GM11168 (cell line): ENCODE measurements at regions not wholly inside any gene's neighbourhood (a gene's known extent, or its start where the extent isn't known, plus 50 kb on each side); places are given as distances from the start of the nearest gene placed in this dataset.
"Not testable (repeated sequence)": the region's sequence is repeated elsewhere in the genome, so short reads cannot be mapped to it uniquely, and the experiment has no call there.

Source experiments
- in situ Hi-C: fragments of 300-500 bp; cut with MboI; formaldehyde crosslinking; loops from one replicate; pipeline ENCODE4 v1.12.0; 2022; ENCODE audit warnings: low sequenced_read_pairs; ENCODE audit not compliant: unreplicated experiment

GRCh38 chr15:31635715-31636114, 309.1 kb downstream of the KLF13 start:
- in situ Hi-C loops: not testable (repeated sequence)

- in situ Hi-C loops: not testable (repeated sequence)
Observed at GRCh38 chr15:31636911-31637310, 310.3 kb downstream of the KLF13 start.

GRCh38 chr15:31643955-31644354, 317.3 kb downstream of the KLF13 start:
- in situ Hi-C loops: not testable (repeated sequence)

- in situ Hi-C loops: loop anchor here (5.0 kb wide), 1 partner anchor 887 kb away; no protein-coding TSS in a partner anchor
Observed at GRCh38 chr15:31644761-31645160, 318.1 kb downstream of the KLF13 start.

DNA sequence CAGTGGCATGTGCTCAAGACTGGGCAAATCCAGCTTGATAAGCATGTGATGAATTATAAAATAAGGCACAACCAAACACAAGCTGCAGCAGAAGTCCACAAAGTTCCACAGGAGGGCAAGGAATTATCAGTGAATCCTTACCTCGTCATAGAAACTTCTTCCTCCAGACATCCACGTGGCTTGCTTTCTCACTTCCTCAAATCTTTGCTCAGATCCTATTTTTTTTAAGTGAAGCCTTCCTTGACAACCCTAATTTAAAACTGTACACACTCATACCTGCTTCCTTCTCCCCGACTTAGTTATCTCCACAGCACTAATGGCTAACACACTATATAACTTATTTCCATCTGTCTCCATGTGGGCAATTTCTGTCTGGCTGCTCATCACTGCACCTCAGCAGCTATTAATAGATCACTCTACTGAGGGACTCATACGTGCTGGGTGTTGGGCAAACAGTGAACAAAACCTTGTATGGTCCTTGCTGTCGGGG, 320.7 kb downstream of the KLF13 start:
- in situ Hi-C loops: loop anchor here (5.0 kb wide), 1 partner anchor 890 kb away; no protein-coding TSS in a partner anchor

GRCh38 chr15:31649634-31650033, 323.0 kb downstream of the KLF13 start:
- in situ Hi-C loops: loop anchor here (5.0 to 25.0 kb wide), 2 partner anchors 188 to 892 kb away; no protein-coding TSS in a partner anchor

DNA sequence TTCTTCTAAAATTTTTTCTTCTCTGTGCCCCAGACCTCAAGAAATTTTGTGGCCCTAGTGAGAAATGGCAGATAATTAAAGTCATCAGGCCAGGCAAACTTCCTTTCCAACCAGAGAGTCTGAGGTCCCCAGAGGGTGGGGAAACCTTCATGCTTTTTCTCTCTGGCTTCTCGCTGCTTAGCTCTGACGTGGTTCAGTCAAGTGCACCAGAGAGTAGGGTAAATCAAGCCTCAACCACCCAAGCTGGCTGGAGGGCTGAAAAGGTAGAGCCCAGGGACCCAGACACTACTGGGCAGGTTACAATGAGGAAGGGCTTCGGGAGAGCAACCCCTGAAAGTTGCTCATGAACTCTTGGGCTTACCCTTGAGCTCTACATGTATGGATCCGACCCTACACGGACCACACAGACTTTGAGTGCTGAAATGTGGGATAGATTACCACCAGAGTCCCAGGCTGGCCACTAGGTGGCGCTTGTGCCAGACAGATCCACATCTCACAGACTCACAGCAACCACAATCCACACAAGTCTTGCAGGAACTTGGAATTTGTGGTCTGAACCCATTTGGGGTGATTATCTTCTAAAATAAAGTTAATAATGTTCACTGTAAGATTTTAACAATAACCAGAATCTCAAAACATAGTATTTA, 323.5 kb downstream of the KLF13 start:
- in situ Hi-C loops: loop anchor here (25.0 kb wide), 1 partner anchor 187 kb away; no protein-coding TSS in a partner anchor

DNA sequence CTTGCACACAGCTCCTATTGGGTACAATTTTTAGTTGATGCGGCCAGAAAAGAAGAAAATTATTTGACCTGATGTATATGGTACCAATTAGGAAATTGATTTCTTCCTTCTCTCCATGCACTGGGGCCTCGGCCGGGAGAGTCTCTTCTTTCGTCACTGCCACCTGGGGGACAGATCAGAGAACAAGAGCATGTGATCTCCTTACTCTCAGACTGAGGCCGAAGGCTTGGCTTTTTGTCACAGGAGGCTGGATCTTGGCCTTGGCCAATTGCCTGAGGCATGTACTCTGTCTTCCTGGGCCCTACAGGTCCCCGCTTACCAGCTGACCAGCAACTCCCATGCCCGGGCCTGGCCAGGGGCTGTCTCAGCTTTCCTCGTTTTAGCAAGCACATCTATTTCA, 330.3 kb downstream of the KLF13 start:
- in situ Hi-C loops: loop anchor here (25.0 kb wide), 1 partner anchor 180 kb away; no protein-coding TSS in a partner anchor

DNA sequence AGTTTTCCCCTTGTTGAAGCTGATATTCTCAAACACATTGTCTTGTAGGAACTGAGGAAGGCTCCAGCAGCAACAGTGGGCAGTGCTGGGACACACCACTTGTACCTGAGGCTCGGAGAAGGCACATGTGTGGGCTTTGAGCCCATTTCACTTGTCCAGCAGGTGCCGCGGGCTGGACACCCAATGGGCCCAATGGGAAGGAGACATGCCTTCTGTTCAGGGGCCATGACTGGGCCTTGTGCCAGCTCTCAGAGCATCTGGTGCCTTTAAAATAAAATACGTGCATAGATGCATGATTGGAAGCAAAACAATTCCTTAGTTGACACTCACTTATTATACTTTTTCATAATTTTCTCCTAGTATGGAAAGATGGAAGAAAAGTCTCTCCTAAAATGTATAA, 334.2 kb downstream of the KLF13 start:
- in situ Hi-C loops: loop anchor here (25.0 kb wide), 1 partner anchor 176 kb away; no protein-coding TSS in a partner anchor

DNA sequence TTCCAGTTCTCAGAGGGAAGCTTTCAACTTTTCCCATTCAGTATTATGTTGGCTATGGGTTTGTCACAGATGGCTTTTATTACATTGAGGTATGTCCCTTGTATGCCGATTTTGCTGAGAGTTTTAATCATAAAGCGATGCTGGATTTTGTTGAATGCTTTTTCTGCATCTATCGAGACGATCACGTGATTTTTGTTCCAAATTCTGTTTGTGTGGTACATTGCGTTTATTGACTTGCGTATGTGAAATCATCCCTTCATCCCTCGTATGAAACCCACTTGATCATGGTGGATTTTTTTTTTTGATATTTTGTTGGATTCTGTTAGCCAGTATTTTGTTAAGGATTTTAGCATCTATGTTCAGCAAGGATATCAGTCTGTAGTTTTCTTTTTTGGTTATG, 339.1 kb downstream of the KLF13 start:
- in situ Hi-C loops: loop anchor here (25.0 kb wide), 1 partner anchor 172 kb away; no protein-coding TSS in a partner anchor

DNA sequence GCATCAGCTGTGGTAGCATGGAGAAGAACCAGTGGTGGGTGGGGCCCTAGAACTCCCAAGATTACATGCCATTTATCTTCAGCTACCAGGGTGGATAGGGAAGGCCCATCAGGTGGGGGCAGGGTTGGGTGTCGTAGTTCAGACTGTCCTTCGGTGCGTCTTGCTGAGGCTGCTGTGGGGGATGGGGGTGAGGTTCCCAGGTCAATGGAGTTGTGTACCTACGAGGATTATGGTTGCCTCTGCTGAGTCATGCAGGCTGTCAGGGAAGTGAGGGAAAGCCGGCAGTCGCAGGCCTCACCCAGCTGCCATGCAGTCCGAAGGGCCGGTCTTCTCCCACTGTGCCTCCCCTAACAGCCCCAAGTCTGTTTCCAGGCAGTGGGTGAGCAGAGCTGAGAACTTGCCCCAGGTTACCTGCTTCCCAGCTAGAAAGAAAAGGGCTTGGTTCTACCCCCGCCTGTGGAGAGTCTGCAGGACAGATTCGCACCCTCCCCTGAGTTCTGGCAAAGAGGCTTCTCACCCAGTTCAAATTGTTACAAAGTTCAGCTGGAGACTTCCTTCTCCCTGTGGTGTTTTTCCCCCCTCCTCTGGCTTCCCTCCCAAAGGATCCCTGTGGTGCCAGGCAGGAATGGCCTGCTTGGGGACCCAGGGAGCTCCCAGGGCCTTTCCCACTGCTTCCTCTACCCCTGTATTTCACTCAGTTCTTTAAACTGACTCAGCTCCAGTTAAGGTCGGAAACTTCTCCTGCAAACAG, 342.7 kb downstream of the KLF13 start:
- in situ Hi-C loops: loop anchor here (25.0 kb wide), 1 partner anchor 168 kb away; no protein-coding TSS in a partner anchor

- in situ Hi-C loops: loop anchor here (25.0 kb wide), 1 partner anchor 164 kb away; no protein-coding TSS in a partner anchor
Observed at GRCh38 chr15:31673263-31673662, 346.6 kb downstream of the KLF13 start.

DNA sequence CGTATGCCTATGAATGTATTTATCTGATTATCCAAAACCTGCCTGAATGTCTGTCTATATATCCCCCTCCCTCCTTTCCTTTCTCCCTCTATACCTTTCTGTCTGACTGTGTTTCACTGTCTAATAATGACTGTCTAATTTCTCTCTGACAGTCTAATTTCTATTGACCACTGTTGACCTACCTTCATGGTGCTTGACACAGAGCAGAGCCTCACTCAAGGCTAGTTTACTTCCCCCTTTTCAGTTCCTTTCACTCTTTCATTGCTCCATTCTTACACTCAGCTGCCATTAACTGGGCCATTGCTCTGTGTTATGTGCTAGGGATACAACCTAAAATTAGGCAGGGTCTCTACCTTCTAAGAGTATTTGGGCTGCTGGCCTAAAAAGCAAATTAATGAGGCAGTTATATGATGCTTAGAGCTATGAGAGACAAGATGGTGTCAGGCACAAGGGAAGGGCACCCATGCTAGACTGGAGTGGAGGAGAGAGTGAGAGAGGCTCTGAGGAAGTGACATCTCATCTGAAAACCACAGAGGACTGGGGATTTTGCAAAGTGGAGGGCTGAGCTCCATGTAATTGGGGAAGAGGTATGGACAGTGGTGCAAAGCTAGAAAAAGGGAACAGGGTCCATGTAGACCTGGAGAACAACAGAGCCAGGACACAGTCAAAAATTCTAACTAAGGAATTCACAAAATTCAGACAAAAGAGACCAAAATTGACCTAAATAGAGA, 348.6 kb upstream of the CHRNA7 start:
- in situ Hi-C loops: loop anchor here (5.0 kb wide), 1 partner anchor 959 kb away; no protein-coding TSS in a partner anchor

DNA sequence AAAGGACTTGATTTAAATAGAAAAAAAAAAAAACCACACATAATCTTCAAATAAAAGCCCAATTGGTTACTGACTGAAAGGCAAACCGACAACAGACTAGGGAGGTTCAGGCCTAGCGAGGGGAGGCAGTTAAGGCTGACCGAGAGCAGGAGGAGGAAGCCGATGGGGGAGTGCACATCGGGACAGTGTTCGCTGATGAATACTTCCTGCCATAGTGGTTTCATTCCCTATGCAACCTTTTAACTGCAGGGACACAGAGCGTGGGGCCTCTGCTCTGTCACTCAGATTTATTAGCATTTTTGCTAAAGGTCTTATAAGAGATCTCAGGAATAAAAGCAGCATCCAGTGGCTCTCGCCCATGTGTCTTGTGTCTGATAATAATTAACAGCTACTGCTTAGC, 343.2 kb upstream of the CHRNA7 start:
- in situ Hi-C loops: not testable (repeated sequence)

DNA sequence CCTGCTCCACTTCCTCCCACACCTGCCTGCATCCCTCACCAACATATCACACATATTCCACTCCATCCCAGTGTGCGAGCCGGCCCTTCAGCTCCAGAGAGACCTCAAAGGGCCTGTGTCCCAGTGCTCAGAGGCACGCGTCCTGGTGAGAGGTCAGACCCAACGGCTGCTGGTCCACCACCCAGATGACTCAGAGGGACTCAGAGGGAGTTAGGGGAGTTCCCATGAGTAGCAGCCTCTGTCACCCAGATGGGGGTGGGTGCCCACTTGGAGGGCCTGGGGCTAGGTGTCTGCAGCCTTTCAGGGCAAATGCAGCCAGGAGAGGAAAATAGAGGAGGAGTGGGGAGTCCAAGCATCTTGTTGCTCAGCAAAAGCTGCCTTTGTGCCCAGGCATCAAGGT, 333.8 kb upstream of the CHRNA7 start:
- in situ Hi-C loops: loop anchor here (5.0 kb wide), 1 partner anchor 989 kb away; no protein-coding TSS in a partner anchor

- in situ Hi-C loops: not testable (repeated sequence)
Observed at GRCh38 chr15:31705076-31705678, 325.1 kb upstream of the CHRNA7 start.

DNA sequence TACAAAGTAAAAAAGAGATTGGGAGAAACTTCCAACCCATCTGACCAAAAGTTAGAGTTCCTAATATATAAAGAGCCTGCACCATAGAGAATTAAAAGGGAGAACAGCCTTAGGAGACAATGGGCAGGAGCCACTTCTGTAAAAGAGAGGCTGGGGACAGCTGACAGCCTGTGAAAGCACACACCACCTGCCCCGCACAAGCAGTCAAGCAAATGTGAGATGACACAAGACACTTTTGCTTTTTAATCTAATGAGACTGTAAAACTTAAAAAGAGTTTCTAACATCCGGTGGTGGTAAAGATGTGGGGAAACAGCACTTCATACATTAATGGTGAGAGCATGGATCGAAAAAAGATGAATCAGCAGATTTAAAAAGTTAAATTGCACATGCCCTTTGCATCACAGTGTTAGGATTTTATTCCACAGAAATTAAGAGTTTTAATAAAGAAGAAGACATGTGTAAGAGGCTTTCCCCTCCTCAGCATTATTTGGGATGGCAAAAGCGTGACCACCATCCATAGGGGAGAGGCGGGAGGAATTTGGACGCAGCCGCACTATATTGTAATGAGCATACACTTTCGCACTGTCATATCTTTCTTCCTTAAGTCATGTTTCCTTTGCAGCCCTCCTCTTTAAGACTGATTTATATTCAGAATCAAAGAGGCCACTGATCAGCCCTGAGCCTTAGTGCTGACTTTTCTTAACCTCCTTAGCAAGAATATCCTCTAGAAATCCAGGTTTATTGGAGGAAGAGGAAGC, 322.2 kb upstream of the CHRNA7 start:
- in situ Hi-C loops: not testable (repeated sequence)

- in situ Hi-C loops: not testable (repeated sequence)
Observed at GRCh38 chr15:31708703-31709327, 321.5 kb upstream of the CHRNA7 start.

DNA sequence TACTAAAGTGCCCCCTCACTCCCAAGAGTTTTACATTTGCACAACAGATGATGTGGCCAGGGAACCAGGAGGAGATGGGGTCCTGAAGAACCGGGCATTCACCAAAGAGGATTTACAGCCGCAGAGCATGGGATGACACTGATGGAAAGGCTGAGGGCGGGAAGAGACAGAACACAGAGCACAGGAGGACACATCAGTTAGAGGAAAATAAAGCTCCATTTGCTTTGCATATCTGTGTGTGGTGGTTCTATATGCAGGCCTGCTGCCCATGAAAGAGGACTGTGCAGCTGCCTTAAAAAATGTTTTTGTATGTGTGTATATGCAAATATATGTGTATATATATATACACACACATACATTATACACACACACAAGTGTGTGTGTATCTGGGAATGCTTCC, 320.8 kb upstream of the CHRNA7 start:
- in situ Hi-C loops: not testable (repeated sequence)
